ENCODE measurements at regions not wholly inside any gene's neighbourhood (a gene's known extent, or its start where the extent isn't known, plus 50 kb on each side); places are given as distances from the start of the nearest gene placed in this dataset.

DNA sequence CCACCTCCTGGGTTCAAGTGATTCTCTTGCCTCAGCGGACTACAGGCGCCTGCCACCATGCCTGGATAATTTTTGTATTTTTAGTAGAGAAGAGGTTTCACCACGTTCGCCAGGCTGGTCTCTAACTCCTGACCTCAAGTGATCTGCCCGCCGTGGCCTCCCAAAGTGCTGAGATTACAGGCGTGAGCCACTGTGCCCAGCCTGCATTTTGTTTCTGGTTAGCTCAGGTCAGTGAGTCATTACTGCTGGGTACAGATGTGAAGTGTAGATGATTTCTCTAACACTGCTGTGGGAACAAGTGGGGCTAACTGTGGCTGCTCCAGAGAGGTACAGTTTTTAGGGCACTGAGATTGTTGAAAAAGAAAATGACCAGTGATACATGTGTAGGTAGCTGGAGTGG, 188.6 kb downstream of the PRL start:
- Histone ChIP-seq H3K4me1 (peaks cover 0 to 2% (median 0%) of the 10 kb centered on the region in 3 donors), H3K4me3 (no peak overlapping the region), H3K36me3 (no peaks in the 10 kb centered on the region), H3K27ac (no peak overlapping the region), H3K27me3 (no peaks in the 10 kb centered on the region), H3K9me3 (no peaks in the 10 kb centered on the region)
- intact Hi-C loops (cut with DNase I), result no loop called here
- 78 to 83% methylated on average over 7 of the region's 7 CpGs for WGBS, 2 donors
- TF ChIP-seq, protein P1, sequence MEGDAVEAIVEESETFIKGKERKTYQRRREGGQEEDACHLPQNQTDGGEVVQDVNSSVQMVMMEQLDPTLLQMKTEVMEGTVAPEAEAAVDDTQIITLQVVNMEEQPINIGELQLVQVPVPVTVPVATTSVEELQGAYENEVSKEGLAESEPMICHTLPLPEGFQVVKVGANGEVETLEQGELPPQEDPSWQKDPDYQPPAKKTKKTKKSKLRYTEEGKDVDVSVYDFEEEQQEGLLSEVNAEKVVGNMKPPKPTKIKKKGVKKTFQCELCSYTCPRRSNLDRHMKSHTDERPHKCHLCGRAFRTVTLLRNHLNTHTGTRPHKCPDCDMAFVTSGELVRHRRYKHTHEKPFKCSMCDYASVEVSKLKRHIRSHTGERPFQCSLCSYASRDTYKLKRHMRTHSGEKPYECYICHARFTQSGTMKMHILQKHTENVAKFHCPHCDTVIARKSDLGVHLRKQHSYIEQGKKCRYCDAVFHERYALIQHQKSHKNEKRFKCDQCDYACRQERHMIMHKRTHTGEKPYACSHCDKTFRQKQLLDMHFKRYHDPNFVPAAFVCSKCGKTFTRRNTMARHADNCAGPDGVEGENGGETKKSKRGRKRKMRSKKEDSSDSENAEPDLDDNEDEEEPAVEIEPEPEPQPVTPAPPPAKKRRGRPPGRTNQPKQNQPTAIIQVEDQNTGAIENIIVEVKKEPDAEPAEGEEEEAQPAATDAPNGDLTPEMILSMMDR (IDR thresholded peaks at IDR 0.05), result no peak
- FAIRE-seq, result no peak
- DNase-seq, result no peak
- no peak for ATAC-seq

DNA sequence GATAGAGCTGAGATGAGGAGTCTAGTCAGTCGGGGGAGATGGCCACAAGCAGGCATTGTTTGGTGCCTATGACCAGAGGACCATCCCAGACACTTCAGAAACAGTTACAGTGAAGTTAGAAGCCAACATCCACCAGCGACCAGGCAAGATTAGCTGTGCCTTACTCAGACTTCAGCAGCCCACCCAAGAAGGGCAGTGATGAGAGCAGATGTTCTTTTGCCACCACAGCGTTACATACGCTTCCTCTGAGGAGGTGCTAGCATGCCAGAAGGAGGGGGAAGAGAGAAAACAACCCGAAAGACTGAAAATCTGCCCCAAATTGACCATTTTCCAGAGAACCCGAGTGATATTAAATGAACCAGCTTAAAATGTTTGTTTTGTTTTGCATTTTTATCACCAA, 186.8 kb downstream of the PRL start:
- no peak for ATAC-seq
- H3K4me3 ChIP-seq, result no peak overlapping the region
- TF ChIP-seq, protein P1 (IDR thresholded peaks at IDR 0.05), result no peak
- DNase-seq, result no peak
- no peaks in the 10 kb centered on the region for H3K27me3 ChIP-seq
- no peaks in the 10 kb centered on the region for H3K36me3 ChIP-seq
- intact Hi-C loops (cut with DNase I), result no loop called here
- H3K27ac ChIP-seq, result no peak overlapping the region
- peaks cover 0 to 2% (median 0%) of the 10 kb centered on the region in 3 donors for H3K4me1 ChIP-seq
- no peaks in the 10 kb centered on the region for H3K9me3 ChIP-seq
- 74 to 82% methylated on average over 6 of the region's 6 CpGs for WGBS, 2 donors
- FAIRE-seq, result no peak

DNA sequence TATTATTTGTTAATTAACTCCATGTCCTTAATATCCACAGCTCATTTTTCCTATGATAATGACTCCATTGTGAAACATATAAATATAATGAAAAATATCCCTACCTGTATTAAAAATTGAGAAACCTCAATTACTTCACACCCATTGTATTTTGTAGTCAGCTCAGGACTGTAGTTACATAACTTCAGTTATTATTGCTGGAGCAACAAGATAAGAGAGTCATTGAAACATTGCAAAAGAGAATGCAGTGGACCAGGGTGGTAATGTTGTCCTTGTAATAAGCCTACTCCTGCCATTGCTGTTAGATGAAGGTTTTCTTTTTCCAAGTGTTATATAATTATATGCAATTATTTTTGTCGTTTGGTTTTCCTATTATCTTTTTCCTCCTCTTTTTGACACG, 184.4 kb downstream of the PRL start:
- 26 to 31% methylated on average over 2 of the region's 2 CpGs for WGBS, 2 donors
- H3K36me3 ChIP-seq, result no peaks in the 10 kb centered on the region
- H3K4me3 ChIP-seq, result no peak overlapping the region
- intact Hi-C loops (cut with DNase I), result no loop called here
- peaks cover 0 to 2% (median 0%) of the 10 kb centered on the region in 3 donors for H3K4me1 ChIP-seq
- no peak for FAIRE-seq
- no peak overlapping the region for H3K27ac ChIP-seq
- no peaks in the 10 kb centered on the region for H3K27me3 ChIP-seq
- TF ChIP-seq, protein P1 (IDR thresholded peaks at IDR 0.05), result no peak
- ATAC-seq, result peak in 3 of 4 donors; percentile 58 to 69 (median 64)
- H3K9me3 ChIP-seq, result no peaks in the 10 kb centered on the region
- no peak for DNase-seq

DNA sequence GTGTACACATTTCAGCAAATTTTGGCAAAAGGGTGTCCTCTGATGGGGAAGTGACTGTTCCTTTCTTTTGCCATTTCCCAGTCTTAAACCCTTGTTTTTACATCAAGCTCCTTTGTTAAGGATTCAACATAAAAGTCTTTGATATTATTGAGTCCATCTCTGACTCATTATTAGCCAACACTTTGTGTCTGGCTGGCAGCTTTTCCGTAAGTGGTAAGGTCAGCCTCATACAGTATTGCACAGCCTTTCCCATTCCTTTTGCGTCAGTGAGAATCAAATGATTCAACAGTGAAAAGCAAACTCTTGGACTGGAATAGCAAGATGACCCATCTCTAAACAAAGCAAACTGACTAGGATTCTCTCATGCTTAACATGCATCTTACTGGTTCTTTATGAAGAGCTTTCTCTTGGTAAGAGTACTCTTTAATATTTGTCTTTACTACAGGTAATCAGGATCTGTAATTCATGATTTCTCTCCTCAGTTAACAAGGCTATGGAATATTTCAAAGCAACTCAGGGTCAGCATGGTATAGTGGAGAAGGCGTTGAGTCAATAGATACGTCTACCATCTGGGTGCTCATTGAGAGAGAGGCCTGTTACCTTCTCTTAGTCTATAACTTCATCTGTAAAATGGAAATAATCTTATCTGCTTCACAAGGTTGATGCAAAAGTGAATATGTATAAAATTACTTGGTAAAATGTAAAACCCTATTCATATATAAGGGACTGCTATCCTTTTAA, 183.6 kb downstream of the PRL start:
- TF ChIP-seq, protein P1 (IDR thresholded peaks at IDR 0.05), result no peak
- Histone ChIP-seq H3K4me3 (no peak overlapping the region), H3K36me3 (no peaks in the 10 kb centered on the region), H3K27ac (no peak overlapping the region), H3K27me3 (no peaks in the 10 kb centered on the region), H3K4me1 (peaks cover 0 to 2% (median 0%) of the 10 kb centered on the region in 3 donors), H3K9me3 (no peaks in the 10 kb centered on the region)
- ATAC-seq (peak in 3 of 4 donors; percentile 48 to 87 (median 48)), FAIRE-seq (no peak), DNase-seq (no peak)
- 88 to 92% methylated on average over 4 of the region's 4 CpGs for WGBS, 2 donors
- intact Hi-C loops (cut with DNase I), result no loop called here

DNA sequence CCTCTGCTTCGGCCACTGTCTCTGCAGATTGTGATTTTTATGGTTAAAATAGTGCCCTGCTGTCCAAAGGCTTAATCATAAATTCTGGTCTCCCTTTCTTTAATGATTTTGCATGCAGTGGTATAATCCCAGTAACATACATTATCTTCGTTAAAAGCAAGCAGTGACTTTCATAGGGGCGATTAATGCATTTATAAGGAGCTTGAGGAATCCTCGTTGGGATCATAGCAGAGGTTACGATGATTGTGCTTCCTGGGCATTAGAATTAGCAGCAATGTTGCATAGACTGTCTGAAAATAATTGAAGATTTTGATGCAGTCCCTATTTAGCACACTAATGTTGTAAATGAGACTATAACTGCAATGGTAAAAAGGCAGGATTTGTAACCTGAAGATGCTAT, 181.3 kb downstream of the PRL start:
- 61 to 62% methylated on average over 5 of the region's 5 CpGs for WGBS, 2 donors
- no peak for ATAC-seq
- no peaks in the 10 kb centered on the region for H3K9me3 ChIP-seq

More for the DNA sequence above, 181.3 kb downstream of the PRL start:
- H3K27me3 ChIP-seq, result no peaks in the 10 kb centered on the region
- no peak overlapping the region for H3K27ac ChIP-seq
- FAIRE-seq (no peak), DNase-seq (no peak)
- H3K36me3 ChIP-seq, result no peaks in the 10 kb centered on the region
- TF ChIP-seq, protein P1 (IDR thresholded peaks at IDR 0.05), result no peak
- intact Hi-C loops (cut with DNase I), result no loop called here
- no peak overlapping the region for H3K4me3 ChIP-seq
- H3K4me1 ChIP-seq, result peaks cover 0 to 2% (median 0%) of the 10 kb centered on the region in 3 donors
